Thoracic aorta (tissue), 2 donors: ENCODE measurements at regions not wholly inside any gene's neighbourhood (a gene's known extent, or its start where the extent isn't known, plus 50 kb on each side); places are given as distances from the start of the nearest gene placed in this dataset.

Experiments
- ATAC-seq: fragments of 150-250 bp; one replicate; pipeline ENCODE4 v1.8.0; 2017; ENCODE audit warnings: low read depth; ENCODE audit not compliant: insufficient number of reproducible peaks, low FRiP score
- DNase-seq: peaks from one replicate; pipeline ENCODE4 v3.0.0-alpha.2; 2020; ENCODE audit warnings: low spot score
- H3K27ac ChIP-seq, 2 donors: fragments of 200-600 bp; sonication (generic); 1 replicate in 1 of 2; 2 replicates in 1 of 2; pipeline ENCODE4 v1.5.1; 2016; ENCODE audit warnings: mild to moderate bottlenecking in 2 of 2, moderate library complexity in 2 of 2
- H3K27me3 ChIP-seq: fragments of 200-600 bp; sonication (generic); replicated peaks from 2 replicates; pipeline ENCODE4 v1.6.0; 2016; ENCODE audit warnings: mild to moderate bottlenecking; ENCODE audit not compliant: insufficient read depth
- H3K36me3 ChIP-seq: fragments of 200-600 bp; sonication (generic); one replicate; pipeline ENCODE4 v1.5.1; 2016
- H3K4me1 ChIP-seq, 2 donors: fragments of 200-600 bp; sonication (generic); 1 replicate in 1 of 2; 2 replicates in 1 of 2; pipeline versions ENCODE4 v1.5.1 to v1.6.0; 2016; ENCODE audit warnings: low read depth in 2 of 2, mild to moderate bottlenecking in 1 of 2; ENCODE audit not compliant: control insufficient read depth in 1 of 2
- H3K4me3 ChIP-seq: fragments of 200-600 bp; sonication (generic); 2 replicates; pipeline ENCODE4 v1.5.1; 2016; ENCODE audit warnings: mild to moderate bottlenecking
- H3K9me3 ChIP-seq: fragments of 200-600 bp; sonication (generic); 2 replicates; pipeline ENCODE4 v1.5.1; 2016
- CTCF ChIP-seq: fragments of 200-600 bp; sonication (generic); IDR thresholded peaks from one replicate; pipeline ENCODE4 v1.5.1; 2019; ENCODE audit warnings: antibody characterized with exemption

GRCh38 chr5:92795633-92796032, 785.4 kb downstream of the NR2F1-AS1 start:
- Histone ChIP-seq H3K27me3 (no peaks in the 10 kb centered on the region), H3K4me1 (no peaks in the 10 kb centered on the region), H3K9me3 (no peaks in the 10 kb centered on the region), H3K4me3 (no peak overlapping the region), H3K27ac (no peak overlapping the region), H3K36me3 (no peaks in the 10 kb centered on the region)
- DNase-seq (no peak), ATAC-seq (no peak)
- TF ChIP-seq CTCF, result no peak

- Histone ChIP-seq H3K4me3 (no peak overlapping the region), H3K4me1 (no peaks in the 10 kb centered on the region), H3K36me3 (no peaks in the 10 kb centered on the region), H3K27me3 (no peaks in the 10 kb centered on the region), H3K9me3 (no peaks in the 10 kb centered on the region), H3K27ac (no peak overlapping the region)
- ATAC-seq (no peak), DNase-seq (no peak)
- TF ChIP-seq CTCF, result no peak
Observed at GRCh38 chr5:92780057-92780456, 801.0 kb downstream of the NR2F1-AS1 start.

GRCh38 chr5:92779536-92779935, 801.5 kb downstream of the NR2F1-AS1 start:
- ATAC-seq (no peak), DNase-seq (no peak)
- Histone ChIP-seq H3K36me3 (no peaks in the 10 kb centered on the region), H3K9me3 (no peaks in the 10 kb centered on the region), H3K27ac (no peak overlapping the region), H3K27me3 (no peaks in the 10 kb centered on the region), H3K4me3 (no peak overlapping the region), H3K4me1 (no peaks in the 10 kb centered on the region)
- no peak for TF ChIP-seq CTCF

- ATAC-seq (no peak), DNase-seq (no peak)
- no peak overlapping the region for H3K4me3 ChIP-seq
- TF ChIP-seq CTCF, result no peak
- H3K27me3 ChIP-seq, result no peaks in the 10 kb centered on the region
- no peaks in the 10 kb centered on the region for H3K9me3 ChIP-seq
- no peak overlapping the region for H3K27ac ChIP-seq
- no peaks in the 10 kb centered on the region for H3K36me3 ChIP-seq
- H3K4me1 ChIP-seq, result no peaks in the 10 kb centered on the region
Observed at GRCh38 chr5:92778261-92778660, 802.8 kb downstream of the NR2F1-AS1 start.

- H3K36me3 ChIP-seq, result no peaks in the 10 kb centered on the region
- no peak for TF ChIP-seq CTCF
- ATAC-seq, result no peak
Observed at GRCh38 chr5:92777421-92777820, 803.6 kb downstream of the NR2F1-AS1 start.

More at GRCh38 chr5:92777421-92777820, 803.6 kb downstream of the NR2F1-AS1 start:
- Histone ChIP-seq H3K27me3 (no peaks in the 10 kb centered on the region), H3K4me1 (no peaks in the 10 kb centered on the region), H3K27ac (no peak overlapping the region), H3K9me3 (no peaks in the 10 kb centered on the region), H3K4me3 (no peak overlapping the region)
- no peak for DNase-seq
